ENCODE measurements at regions not wholly inside any gene's neighbourhood (a gene's known extent, or its start where the extent isn't known, plus 50 kb on each side); places are given as distances from the start of the nearest gene placed in this dataset.

DNA sequence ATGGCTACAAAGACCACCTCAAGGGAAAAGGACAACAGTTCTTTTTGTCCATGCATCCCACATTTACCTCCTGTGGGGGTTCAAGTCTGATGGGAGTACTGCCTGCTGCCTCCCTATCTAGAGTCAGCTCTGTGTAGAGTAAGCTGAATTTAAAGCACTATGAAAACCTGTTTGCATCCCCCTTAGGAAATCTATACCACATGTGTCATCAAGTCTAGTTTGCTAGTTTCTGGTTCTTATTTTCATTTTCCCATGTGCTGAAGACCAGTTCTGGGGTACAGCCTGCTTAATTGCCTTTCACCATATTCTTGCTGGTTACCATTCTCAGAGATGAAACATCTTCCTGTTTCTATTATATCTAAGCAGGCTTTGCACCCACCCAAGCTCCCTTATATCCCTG is 470.3 kb downstream of the MBD2 start:
- in situ Hi-C loops (cut with MboI; ENCODE audit: low sequenced_read_pairs): no loop called here
- BruUV-seq (replicated peaks): no TSS peak
- no peak overlapping the region for H2AK5ac ChIP-seq (ENCODE audit: low read depth, low read length)
- no peak overlapping the region for H2BK120ac ChIP-seq (ENCODE audit: low read depth, low read length)
- H3K79me1 ChIP-seq (ENCODE audit: low read depth in 1 of 2, low read length in 2 of 2): no peaks in the 10 kb centered on the region
- no peak overlapping the region for H3K56ac ChIP-seq (ENCODE audit: extremely low read depth, insufficient read depth, low read length)
- H4K8ac ChIP-seq (ENCODE audit: low read depth in 2 of 2, low read length in 2 of 2): no peak overlapping the region
- no peak overlapping the region for H4K91ac ChIP-seq (ENCODE audit: insufficient read depth, low read depth, low read length)
- no peak overlapping the region for H3K4me2 ChIP-seq (ENCODE audit: low read depth, low read length)
- H3K4ac ChIP-seq (ENCODE audit: low read depth, low read length): no peak overlapping the region
- H2BK15ac ChIP-seq (ENCODE audit: low read depth, low read length): no peak overlapping the region
- dilution Hi-C loops (cut with HindIII; ENCODE audit: low sequenced_read_pairs, unreplicated experiment): no loop called here
- no peak overlapping the region for H2BK20ac ChIP-seq (ENCODE audit: low read depth, low read length)
- H3K9me1 ChIP-seq (ENCODE audit: insufficient read depth, low read length): no peaks in the 10 kb centered on the region
- no peak overlapping the region for H2AFZ ChIP-seq (replicated peaks; ENCODE audit: low read length, poor library complexity)
- H3K36me3 ChIP-seq (ENCODE audit: control insufficient read depth, insufficient read depth, low read length): no peaks in the 10 kb centered on the region
- H3K9ac ChIP-seq (ENCODE audit: low read depth, low read length): no peak overlapping the region
- H3K27me3 ChIP-seq (ENCODE audit: control insufficient read depth, insufficient read depth, low read length): no peaks in the 10 kb centered on the region
- no peak overlapping the region for H3K14ac ChIP-seq (replicated peaks; ENCODE audit: low read depth, low read length)
- CTCF ChIA-PET: no interaction called here
- no peak overlapping the region for H3K18ac ChIP-seq (ENCODE audit: low read depth, low read length)
- no peak overlapping the region for H2AK9ac ChIP-seq (replicated peaks; ENCODE audit: low read depth, low read length, poor library complexity)
- no peak overlapping the region for H2BK5ac ChIP-seq (ENCODE audit: low read depth, low read length, poor library complexity, severe bottlenecking)
- no peak overlapping the region for H3K27ac ChIP-seq (ENCODE audit: insufficient read depth, low read length)
- H3K4me1 ChIP-seq (ENCODE audit: control insufficient read depth, insufficient read depth, low read length): no peaks in the 10 kb centered on the region
- peaks cover 18% of the 10 kb centered on the region for H3K9me3 ChIP-seq (ENCODE audit: control insufficient read depth, insufficient read depth, low read length)
- POLR2A ChIA-PET (ENCODE audit: unreplicated experiment): no interaction called here
- H4K5ac ChIP-seq (ENCODE audit: low read depth, low read length): no peak overlapping the region
- no peak for TF ChIP-seq CHD1 (IDR thresholded peaks at IDR 0.05; ENCODE audit: low read depth, low read length)
- TF ChIP-seq, protein P1, sequence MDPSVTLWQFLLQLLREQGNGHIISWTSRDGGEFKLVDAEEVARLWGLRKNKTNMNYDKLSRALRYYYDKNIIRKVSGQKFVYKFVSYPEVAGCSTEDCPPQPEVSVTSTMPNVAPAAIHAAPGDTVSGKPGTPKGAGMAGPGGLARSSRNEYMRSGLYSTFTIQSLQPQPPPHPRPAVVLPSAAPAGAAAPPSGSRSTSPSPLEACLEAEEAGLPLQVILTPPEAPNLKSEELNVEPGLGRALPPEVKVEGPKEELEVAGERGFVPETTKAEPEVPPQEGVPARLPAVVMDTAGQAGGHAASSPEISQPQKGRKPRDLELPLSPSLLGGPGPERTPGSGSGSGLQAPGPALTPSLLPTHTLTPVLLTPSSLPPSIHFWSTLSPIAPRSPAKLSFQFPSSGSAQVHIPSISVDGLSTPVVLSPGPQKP (IDR thresholded peaks at IDR 0.05; ENCODE audit: borderline replicate concordance, low read depth, low read length): no peak
- TF ChIP-seq POLR2A (IDR thresholded peaks at IDR 0.05; ENCODE audit: low read depth, low read length): no peak
- TF ChIP-seq, protein P2, sequence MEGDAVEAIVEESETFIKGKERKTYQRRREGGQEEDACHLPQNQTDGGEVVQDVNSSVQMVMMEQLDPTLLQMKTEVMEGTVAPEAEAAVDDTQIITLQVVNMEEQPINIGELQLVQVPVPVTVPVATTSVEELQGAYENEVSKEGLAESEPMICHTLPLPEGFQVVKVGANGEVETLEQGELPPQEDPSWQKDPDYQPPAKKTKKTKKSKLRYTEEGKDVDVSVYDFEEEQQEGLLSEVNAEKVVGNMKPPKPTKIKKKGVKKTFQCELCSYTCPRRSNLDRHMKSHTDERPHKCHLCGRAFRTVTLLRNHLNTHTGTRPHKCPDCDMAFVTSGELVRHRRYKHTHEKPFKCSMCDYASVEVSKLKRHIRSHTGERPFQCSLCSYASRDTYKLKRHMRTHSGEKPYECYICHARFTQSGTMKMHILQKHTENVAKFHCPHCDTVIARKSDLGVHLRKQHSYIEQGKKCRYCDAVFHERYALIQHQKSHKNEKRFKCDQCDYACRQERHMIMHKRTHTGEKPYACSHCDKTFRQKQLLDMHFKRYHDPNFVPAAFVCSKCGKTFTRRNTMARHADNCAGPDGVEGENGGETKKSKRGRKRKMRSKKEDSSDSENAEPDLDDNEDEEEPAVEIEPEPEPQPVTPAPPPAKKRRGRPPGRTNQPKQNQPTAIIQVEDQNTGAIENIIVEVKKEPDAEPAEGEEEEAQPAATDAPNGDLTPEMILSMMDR (conservative IDR thresholded peaks at IDR 0.05; ENCODE audit: low read depth, low read length): no peak
- no peak for TF ChIP-seq RCOR1 (IDR thresholded peaks at IDR 0.05; ENCODE audit: insufficient replicate concordance, low read length)
- no peak for TF ChIP-seq MAFK (IDR thresholded peaks at IDR 0.05; ENCODE audit: low read depth, low read length)
- no peak for TF ChIP-seq RFX5 (IDR thresholded peaks at IDR 0.05; ENCODE audit: low read depth, low read length)
- no peak for TF ChIP-seq FOS (IDR thresholded peaks at IDR 0.05; ENCODE audit: low read depth, low read length)
- no peak for TF ChIP-seq SMC3 (IDR thresholded peaks at IDR 0.05; ENCODE audit: low read depth, low read length)
- TF ChIP-seq NFE2L2 (IDR thresholded peaks at IDR 0.05; ENCODE audit: low read depth, low read length): no peak
- no peak for TF ChIP-seq RAD21 (IDR thresholded peaks at IDR 0.05; ENCODE audit: low read length)
- TF ChIP-seq MAZ (IDR thresholded peaks at IDR 0.05; ENCODE audit: borderline replicate concordance, low read depth, low read length): no peak
- no peak for TF ChIP-seq BHLHE40 (IDR thresholded peaks at IDR 0.05; ENCODE audit: low read depth, low read length)
- TF ChIP-seq CEBPB (IDR thresholded peaks at IDR 0.05; ENCODE audit: low read depth, low read length): no peak
- TF ChIP-seq, protein P3, sequence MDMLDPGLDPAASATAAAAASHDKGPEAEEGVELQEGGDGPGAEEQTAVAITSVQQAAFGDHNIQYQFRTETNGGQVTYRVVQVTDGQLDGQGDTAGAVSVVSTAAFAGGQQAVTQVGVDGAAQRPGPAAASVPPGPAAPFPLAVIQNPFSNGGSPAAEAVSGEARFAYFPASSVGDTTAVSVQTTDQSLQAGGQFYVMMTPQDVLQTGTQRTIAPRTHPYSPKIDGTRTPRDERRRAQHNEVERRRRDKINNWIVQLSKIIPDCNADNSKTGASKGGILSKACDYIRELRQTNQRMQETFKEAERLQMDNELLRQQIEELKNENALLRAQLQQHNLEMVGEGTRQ (IDR thresholded peaks at IDR 0.05; ENCODE audit: low read depth, low read length): no peak
- DNase-seq: no peak
- no peak overlapping the region for H3K23ac ChIP-seq (ENCODE audit: low read depth, low read length)
- H3K4me3 ChIP-seq (ENCODE audit: insufficient read depth, low read depth, low read length): no peak overlapping the region
- no peaks in the 10 kb centered on the region for H4K20me1 ChIP-seq (ENCODE audit: insufficient read depth, low read length)
- no peak for ATAC-seq (ENCODE audit: low read depth)
- intact Hi-C loops (cut with micrococcal nuclease): no loop called here

All from IMR-90 (cell line).